ENCODE measurements at regions not wholly inside any gene's neighbourhood (a gene's known extent, or its start where the extent isn't known, plus 50 kb on each side); places are given as distances from the start of the nearest gene placed in this dataset.

DNA sequence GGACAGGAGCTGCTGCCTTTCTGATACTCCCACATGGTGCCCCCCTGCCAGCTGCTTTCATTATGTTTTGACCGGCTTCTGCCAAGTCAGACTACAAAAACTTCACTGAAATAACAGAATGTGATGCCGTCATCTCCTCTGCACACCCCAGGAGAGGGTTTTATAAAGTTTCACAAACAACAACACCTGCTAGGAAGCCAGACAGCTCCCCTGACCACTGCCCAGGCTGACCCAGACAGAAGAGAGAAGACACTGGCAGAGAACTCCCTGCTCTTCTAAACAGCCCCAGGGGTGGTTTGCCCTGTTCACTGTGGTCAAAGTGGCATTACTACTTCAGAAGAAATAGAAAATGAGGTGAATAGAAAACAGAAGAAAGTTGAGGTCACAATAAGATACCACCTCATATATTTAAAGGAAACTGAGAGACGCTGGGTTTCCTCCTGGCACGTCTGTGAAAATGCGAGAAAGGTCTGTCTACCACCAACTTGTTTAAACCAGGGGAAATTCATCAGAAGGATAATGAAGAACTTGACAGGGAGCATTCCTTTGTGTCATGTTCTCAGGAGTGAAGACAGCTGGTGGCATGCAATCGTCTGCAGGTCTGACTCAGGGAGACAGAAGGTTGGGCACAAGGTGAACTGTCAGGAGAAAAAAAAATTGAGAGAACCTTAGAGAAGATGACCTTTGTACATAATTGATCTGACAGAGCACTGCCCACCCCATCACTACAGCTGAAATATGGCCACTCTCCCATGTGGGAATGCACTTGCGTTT lies 119.0 kb upstream of the NFIA start:
- Histone ChIP-seq H3K27ac (no peak overlapping the region), H2AFZ (no peak overlapping the region), H3K36me3 (ENCODE audit: control insufficient read depth, insufficient read depth, low read length) (no peaks in the 10 kb centered on the region), H3K9me3 (ENCODE audit: control insufficient read depth, low read length) (no peaks in the 10 kb centered on the region), H3K4me2 (ENCODE audit: low read length) (no peak overlapping the region), H3K79me2 (no peaks in the 10 kb centered on the region), H3K4me3 (ENCODE audit: low read depth, low read length) (no peak overlapping the region), H3K27me3 (ENCODE audit: control insufficient read depth, insufficient read depth, low read length) (no peaks in the 10 kb centered on the region), H3K4me1 (no peaks in the 10 kb centered on the region), H3K9ac (no peak overlapping the region)
- no peak for TF ChIP-seq CTCF (IDR thresholded peaks at IDR 0.05)

DNA sequence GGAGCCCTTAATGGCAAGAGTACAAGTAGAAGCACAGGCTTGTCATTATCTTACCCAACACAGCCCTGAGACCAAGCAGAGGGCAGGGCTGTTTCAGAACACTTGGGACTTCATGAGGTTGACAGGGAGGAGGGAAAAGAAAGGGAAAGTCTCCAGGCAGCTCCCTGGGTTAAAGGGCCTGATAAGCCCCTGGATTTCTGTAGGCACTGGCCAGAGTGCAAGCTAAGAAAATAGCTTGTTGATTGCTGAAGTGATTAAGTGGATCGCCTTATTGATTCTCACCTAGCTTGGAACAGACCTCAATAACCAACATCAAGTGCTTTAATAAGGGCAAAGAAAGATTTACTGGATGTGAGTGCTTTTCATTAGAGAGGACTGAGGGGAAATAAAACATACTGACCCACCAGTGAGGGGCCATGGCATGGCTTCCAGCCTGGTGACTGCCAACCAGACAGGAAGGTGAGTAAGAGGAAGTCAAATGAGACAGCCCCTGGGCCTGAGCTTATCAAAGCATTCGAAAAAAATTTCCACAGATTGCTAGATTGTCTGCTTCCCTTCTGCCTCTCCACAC lies 121.4 kb upstream of the NFIA start:
- no peak overlapping the region for H3K4me3 ChIP-seq (ENCODE audit: low read depth, low read length)
- no peaks in the 10 kb centered on the region for H3K27me3 ChIP-seq (ENCODE audit: control insufficient read depth, insufficient read depth, low read length)
- no peaks in the 10 kb centered on the region for H3K36me3 ChIP-seq (ENCODE audit: control insufficient read depth, insufficient read depth, low read length)
- no peaks in the 10 kb centered on the region for H3K4me1 ChIP-seq
- H3K27ac ChIP-seq, result no peak overlapping the region
- TF ChIP-seq CTCF (IDR thresholded peaks at IDR 0.05), result no peak
- no peak overlapping the region for H3K9ac ChIP-seq
- H3K9me3 ChIP-seq (ENCODE audit: control insufficient read depth, low read length), result no peaks in the 10 kb centered on the region
- H3K79me2 ChIP-seq, result no peaks in the 10 kb centered on the region
- H2AFZ ChIP-seq, result no peak overlapping the region
- no peak overlapping the region for H3K4me2 ChIP-seq (ENCODE audit: low read length)

- Histone ChIP-seq H3K4me2 (ENCODE audit: low read length) (no peak overlapping the region), H2AFZ (no peak overlapping the region), H3K4me3 (ENCODE audit: low read depth, low read length) (no peak overlapping the region), H3K9ac (no peak overlapping the region), H3K9me3 (ENCODE audit: control insufficient read depth, low read length) (no peaks in the 10 kb centered on the region), H3K27me3 (ENCODE audit: control insufficient read depth, insufficient read depth, low read length) (no peaks in the 10 kb centered on the region), H3K4me1 (no peaks in the 10 kb centered on the region), H3K36me3 (ENCODE audit: control insufficient read depth, insufficient read depth, low read length) (no peaks in the 10 kb centered on the region), H3K27ac (no peak overlapping the region), H3K79me2 (no peaks in the 10 kb centered on the region)
- TF ChIP-seq CTCF (IDR thresholded peaks at IDR 0.05), result no peak
Observed at GRCh38 chr1:60959701-60960100, 122.7 kb upstream of the NFIA start.

- Histone ChIP-seq H3K36me3 (ENCODE audit: control insufficient read depth, insufficient read depth, low read length) (no peaks in the 10 kb centered on the region), H3K9me3 (ENCODE audit: control insufficient read depth, low read length) (no peaks in the 10 kb centered on the region), H2AFZ (no peak overlapping the region)
Observed at GRCh38 chr1:60958001-60958400, 124.4 kb upstream of the NFIA start.

More at GRCh38 chr1:60958001-60958400, 124.4 kb upstream of the NFIA start:
- no peaks in the 10 kb centered on the region for H3K27me3 ChIP-seq (ENCODE audit: control insufficient read depth, insufficient read depth, low read length)
- no peak for TF ChIP-seq CTCF (IDR thresholded peaks at IDR 0.05)
- no peak overlapping the region for H3K9ac ChIP-seq
- no peaks in the 10 kb centered on the region for H3K79me2 ChIP-seq
- no peak overlapping the region for H3K4me3 ChIP-seq (ENCODE audit: low read depth, low read length)
- H3K4me1 ChIP-seq, result no peaks in the 10 kb centered on the region
- H3K4me2 ChIP-seq (ENCODE audit: low read length), result no peak overlapping the region
- no peak overlapping the region for H3K27ac ChIP-seq
